GM12878 (cell line): ENCODE measurements at regions not wholly inside any gene's neighbourhood (a gene's known extent, or its start where the extent isn't known, plus 50 kb on each side); places are given as distances from the start of the nearest gene placed in this dataset.

Source experiments
- ASH2L ChIP-seq: fragments of 300-600, 200-600 bp; sonication (generic); IDR thresholded peaks from 2 replicates; pipeline ENCODE4 v1.6.1; 2017; ENCODE audit warnings: low read depth, mild to moderate bottlenecking, borderline replicate concordance
- TF ChIP-seq, protein P1 (sequence below), 3 experiments: IDR thresholded peaks in 2 of 3; conservative IDR thresholded peaks in 1 of 3; 2 replicates each; pipeline ENCODE4 v1.5.1; 2011; ENCODE audit warnings: low read depth in 3 of 3, low read length in 3 of 3, mild to moderate bottlenecking in 3 of 3, control low read depth in 2 of 3, moderate library complexity in 2 of 3, inconsistent platforms in 1 of 3, mixed read lengths in 1 of 3; ENCODE audit not compliant: control insufficient read depth in 2 of 3, insufficient read depth in 1 of 3; ENCODE audit errors: extremely low read depth in 1 of 3

DNA sequence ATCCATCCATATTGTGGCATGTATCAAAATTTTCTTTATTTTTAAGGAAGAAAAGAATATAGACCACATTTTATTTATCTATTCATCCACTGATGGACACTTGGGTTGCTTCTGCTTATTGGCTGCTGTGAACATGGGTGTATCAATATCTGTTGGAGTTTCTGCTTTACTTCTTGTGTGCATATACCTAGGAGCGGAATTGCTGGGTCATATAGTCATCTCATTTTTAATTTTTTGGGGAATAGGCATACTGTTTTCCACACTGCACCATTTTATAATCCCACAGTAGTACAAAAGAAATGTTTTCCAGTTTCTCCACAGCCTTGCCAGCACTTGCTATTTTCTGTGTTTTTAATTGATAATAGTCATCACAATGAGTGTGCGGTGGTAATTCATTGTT lies 197.2 kb downstream of the ACKR3 start:
- TF ChIP-seq ASH2L: no peak
- TF ChIP-seq, protein P1, sequence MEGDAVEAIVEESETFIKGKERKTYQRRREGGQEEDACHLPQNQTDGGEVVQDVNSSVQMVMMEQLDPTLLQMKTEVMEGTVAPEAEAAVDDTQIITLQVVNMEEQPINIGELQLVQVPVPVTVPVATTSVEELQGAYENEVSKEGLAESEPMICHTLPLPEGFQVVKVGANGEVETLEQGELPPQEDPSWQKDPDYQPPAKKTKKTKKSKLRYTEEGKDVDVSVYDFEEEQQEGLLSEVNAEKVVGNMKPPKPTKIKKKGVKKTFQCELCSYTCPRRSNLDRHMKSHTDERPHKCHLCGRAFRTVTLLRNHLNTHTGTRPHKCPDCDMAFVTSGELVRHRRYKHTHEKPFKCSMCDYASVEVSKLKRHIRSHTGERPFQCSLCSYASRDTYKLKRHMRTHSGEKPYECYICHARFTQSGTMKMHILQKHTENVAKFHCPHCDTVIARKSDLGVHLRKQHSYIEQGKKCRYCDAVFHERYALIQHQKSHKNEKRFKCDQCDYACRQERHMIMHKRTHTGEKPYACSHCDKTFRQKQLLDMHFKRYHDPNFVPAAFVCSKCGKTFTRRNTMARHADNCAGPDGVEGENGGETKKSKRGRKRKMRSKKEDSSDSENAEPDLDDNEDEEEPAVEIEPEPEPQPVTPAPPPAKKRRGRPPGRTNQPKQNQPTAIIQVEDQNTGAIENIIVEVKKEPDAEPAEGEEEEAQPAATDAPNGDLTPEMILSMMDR (IDR thresholded peaks at IDR 0.05 in 2 of 3, conservative IDR thresholded peaks at IDR 0.05 in 1 of 3; ENCODE audit: control insufficient read depth in 2 of 3, extremely low read depth in 1 of 3, insufficient read depth in 1 of 3, low read depth in 3 of 3, low read length in 3 of 3): no peak
